ENCODE measurements at regions not wholly inside any gene's neighbourhood (a gene's known extent, or its start where the extent isn't known, plus 50 kb on each side); places are given as distances from the start of the nearest gene placed in this dataset.

GRCh38 chrY:7944135-7944534 lies 1032.6 kb upstream of the AMELY start:
- TF ChIP-seq CTCF (IDR thresholded peaks at IDR 0.05) = no peak
- TF ChIP-seq POLR2A (IDR thresholded peaks at IDR 0.05) = no peak
